GM18520 (cell line): ENCODE measurements at regions not wholly inside any gene's neighbourhood (a gene's known extent, or its start where the extent isn't known, plus 50 kb on each side); places are given as distances from the start of the nearest gene placed in this dataset.

ENCODE experiments used
- ATAC-seq: cut with Tn5 transposase; IDR thresholded peaks from one replicate; pipeline ENCODE4 v1.9.1; 2021; ENCODE audit not compliant: unreplicated experiment

- ATAC-seq, result no peak
Observed at GRCh38 chr11:97814325-97814959, 1206.3 kb upstream of the CNTN5 start.

GRCh38 chr11:97815667-97816066 lies 1205.1 kb upstream of the CNTN5 start:
- ATAC-seq, result no peak

- no peak for ATAC-seq
Observed at GRCh38 chr11:97832451-97832850, 1188.3 kb upstream of the CNTN5 start.

GRCh38 chr11:97833412-97833811 lies 1187.3 kb upstream of the CNTN5 start:
- ATAC-seq, result no peak

GRCh38 chr11:97844016-97844415 lies 1176.7 kb upstream of the CNTN5 start:
- no peak for ATAC-seq

GRCh38 chr11:97847730-97848129 lies 1173.0 kb upstream of the CNTN5 start:
- ATAC-seq, result no peak

- ATAC-seq, result no peak
Observed at GRCh38 chr11:97850701-97851100, 1170.0 kb upstream of the CNTN5 start.

- no peak for ATAC-seq
Observed at GRCh38 chr11:97854357-97854756, 1166.4 kb upstream of the CNTN5 start.

GRCh38 chr11:97854877-97855276 lies 1165.9 kb upstream of the CNTN5 start:
- ATAC-seq, result no peak

GRCh38 chr11:97856666-97857065 lies 1164.1 kb upstream of the CNTN5 start:
- ATAC-seq, result no peak

GRCh38 chr11:97860237-97860636 lies 1160.5 kb upstream of the CNTN5 start:
- ATAC-seq, result no peak

- ATAC-seq, result no peak
Observed at GRCh38 chr11:97862021-97862420, 1158.7 kb upstream of the CNTN5 start.

- ATAC-seq, result no peak
Observed at GRCh38 chr11:97865424-97866012, 1155.2 kb upstream of the CNTN5 start.

- ATAC-seq, result no peak
Observed at GRCh38 chr11:97871816-97872215, 1148.9 kb upstream of the CNTN5 start.

- no peak for ATAC-seq
Observed at GRCh38 chr11:97880209-97880608, 1140.5 kb upstream of the CNTN5 start.

- ATAC-seq, result no peak
Observed at GRCh38 chr11:97883086-97883485, 1137.7 kb upstream of the CNTN5 start.

- ATAC-seq, result no peak
Observed at GRCh38 chr11:97888641-97889040, 1132.1 kb upstream of the CNTN5 start.

GRCh38 chr11:97890466-97890865 lies 1130.3 kb upstream of the CNTN5 start:
- no peak for ATAC-seq

GRCh38 chr11:97893612-97894011 lies 1127.1 kb upstream of the CNTN5 start:
- ATAC-seq, result no peak

- ATAC-seq, result no peak
Observed at GRCh38 chr11:97894978-97895377, 1125.8 kb upstream of the CNTN5 start.

GRCh38 chr11:97895572-97895971 lies 1125.2 kb upstream of the CNTN5 start:
- no peak for ATAC-seq

- no peak for ATAC-seq
Observed at GRCh38 chr11:97902828-97903227, 1117.9 kb upstream of the CNTN5 start.

- ATAC-seq, result no peak
Observed at GRCh38 chr11:97905101-97905500, 1115.6 kb upstream of the CNTN5 start.
